ENCODE measurements at regions not wholly inside any gene's neighbourhood (a gene's known extent, or its start where the extent isn't known, plus 50 kb on each side); places are given as distances from the start of the nearest gene placed in this dataset.

DNA sequence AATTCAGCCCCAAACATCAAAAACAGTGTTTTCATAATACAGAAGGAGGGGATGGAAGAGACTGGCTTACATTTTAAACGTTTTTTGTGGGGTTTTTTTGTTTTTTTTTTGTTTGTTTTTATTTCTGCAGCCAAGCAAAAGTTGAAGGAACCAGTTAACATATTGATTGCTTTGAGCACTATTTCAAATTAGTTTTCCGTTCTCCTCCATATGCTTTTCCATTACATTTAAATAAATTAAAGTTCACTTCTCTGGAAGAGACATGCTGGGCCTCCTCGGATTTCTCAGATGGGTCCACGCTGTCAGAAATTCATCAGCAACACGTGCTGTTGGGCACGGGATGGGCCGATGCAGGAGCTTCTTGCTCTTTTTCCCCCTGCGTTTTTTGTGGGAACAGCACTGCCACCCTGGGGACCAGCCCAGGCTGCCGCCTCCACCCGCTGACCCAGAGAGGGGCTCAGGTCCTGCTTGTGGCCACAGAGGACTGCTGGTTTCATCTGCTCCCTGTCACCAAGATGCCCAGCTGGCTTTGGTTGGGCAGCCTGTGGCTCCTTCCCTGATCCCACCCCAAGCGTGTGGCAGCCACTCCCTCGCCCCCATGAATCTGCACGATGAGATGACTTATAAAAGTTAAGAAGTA lies 67.7 kb upstream of the CHST15 start:
- no peaks in the 10 kb centered on the region for H3K36me3 ChIP-seq (ENCODE audit: control insufficient read depth in 2 of 2, extremely low read depth in 1 of 2, insufficient read depth in 2 of 2, low read length in 2 of 2)
- no peaks in the 10 kb centered on the region for H3K4me1 ChIP-seq (ENCODE audit: control insufficient read depth, extremely low read depth, insufficient read depth, low read length)
- H3K9me3 ChIP-seq (ENCODE audit: control insufficient read depth, low read depth, low read length): no peaks in the 10 kb centered on the region
- no peak overlapping the region for H3K4me2 ChIP-seq (ENCODE audit: control insufficient read depth, extremely low read depth, insufficient read depth, low read depth, low read length)
- no peaks in the 10 kb centered on the region for H3K9me1 ChIP-seq (ENCODE audit: control insufficient read depth, extremely low read depth, insufficient read depth, low read length)
- FAIRE-seq: no peak
- H3K79me2 ChIP-seq (ENCODE audit: control insufficient read depth, insufficient read depth, low read length): no peaks in the 10 kb centered on the region
- dilution Hi-C loops (cut with MboI; ENCODE audit: extremely low pct_ligation_motif_present, low sequenced_read_pairs): no loop called here
- no peak overlapping the region for H2AFZ ChIP-seq (ENCODE audit: control insufficient read depth, low read length)
- no peak overlapping the region for H3K27ac ChIP-seq (ENCODE audit: control insufficient read depth, insufficient read depth, low read length)
- no peak overlapping the region for H3K9ac ChIP-seq (ENCODE audit: control insufficient read depth, extremely low read depth, insufficient read depth, low read length)
- no peak for DNase-seq (ENCODE audit: low read depth, low spot score)
- no peak for TF ChIP-seq EZH2 (IDR thresholded peaks at IDR 0.05; ENCODE audit: low read length)
- TF ChIP-seq, protein P1, sequence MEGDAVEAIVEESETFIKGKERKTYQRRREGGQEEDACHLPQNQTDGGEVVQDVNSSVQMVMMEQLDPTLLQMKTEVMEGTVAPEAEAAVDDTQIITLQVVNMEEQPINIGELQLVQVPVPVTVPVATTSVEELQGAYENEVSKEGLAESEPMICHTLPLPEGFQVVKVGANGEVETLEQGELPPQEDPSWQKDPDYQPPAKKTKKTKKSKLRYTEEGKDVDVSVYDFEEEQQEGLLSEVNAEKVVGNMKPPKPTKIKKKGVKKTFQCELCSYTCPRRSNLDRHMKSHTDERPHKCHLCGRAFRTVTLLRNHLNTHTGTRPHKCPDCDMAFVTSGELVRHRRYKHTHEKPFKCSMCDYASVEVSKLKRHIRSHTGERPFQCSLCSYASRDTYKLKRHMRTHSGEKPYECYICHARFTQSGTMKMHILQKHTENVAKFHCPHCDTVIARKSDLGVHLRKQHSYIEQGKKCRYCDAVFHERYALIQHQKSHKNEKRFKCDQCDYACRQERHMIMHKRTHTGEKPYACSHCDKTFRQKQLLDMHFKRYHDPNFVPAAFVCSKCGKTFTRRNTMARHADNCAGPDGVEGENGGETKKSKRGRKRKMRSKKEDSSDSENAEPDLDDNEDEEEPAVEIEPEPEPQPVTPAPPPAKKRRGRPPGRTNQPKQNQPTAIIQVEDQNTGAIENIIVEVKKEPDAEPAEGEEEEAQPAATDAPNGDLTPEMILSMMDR (optimal IDR thresholded peaks at IDR 0.05 in 1 of 3, IDR thresholded peaks at IDR 0.05 in 1 of 3, conservative IDR thresholded peaks at IDR 0.05 in 1 of 3; ENCODE audit: extremely low read depth in 1 of 3, insufficient read depth in 2 of 3, low read length in 3 of 3): no peak
- H4K20me1 ChIP-seq (ENCODE audit: control insufficient read depth, extremely low read depth, insufficient read depth, low read length): no peaks in the 10 kb centered on the region
- no peak overlapping the region for H3K4me3 ChIP-seq (ENCODE audit: control insufficient read depth in 2 of 3, extremely low read depth in 1 of 3, insufficient read depth in 2 of 3, low read depth in 1 of 3, low read length in 3 of 3)
- peaks cover 3% of the 10 kb centered on the region for H3K27me3 ChIP-seq (ENCODE audit: control insufficient read depth, extremely low read depth, insufficient read depth, low read length)

- FAIRE-seq (no peak), DNase-seq (ENCODE audit: low read depth, low spot score) (no peak)
- Histone ChIP-seq H3K79me2 (ENCODE audit: control insufficient read depth, insufficient read depth, low read length) (no peaks in the 10 kb centered on the region), H3K27me3 (ENCODE audit: control insufficient read depth, extremely low read depth, insufficient read depth, low read length) (peaks cover 3% of the 10 kb centered on the region), H2AFZ (ENCODE audit: control insufficient read depth, low read length) (no peak overlapping the region), H3K9me1 (ENCODE audit: control insufficient read depth, extremely low read depth, insufficient read depth, low read length) (no peaks in the 10 kb centered on the region), H3K27ac (ENCODE audit: control insufficient read depth, insufficient read depth, low read length) (no peak overlapping the region), H3K4me1 (ENCODE audit: control insufficient read depth, extremely low read depth, insufficient read depth, low read length) (no peaks in the 10 kb centered on the region), H4K20me1 (ENCODE audit: control insufficient read depth, extremely low read depth, insufficient read depth, low read length) (no peaks in the 10 kb centered on the region), H3K4me2 (ENCODE audit: control insufficient read depth, extremely low read depth, insufficient read depth, low read depth, low read length) (no peak overlapping the region), H3K9ac (ENCODE audit: control insufficient read depth, extremely low read depth, insufficient read depth, low read length) (no peak overlapping the region), H3K4me3 (ENCODE audit: control insufficient read depth in 2 of 3, extremely low read depth in 1 of 3, insufficient read depth in 2 of 3, low read depth in 1 of 3, low read length in 3 of 3) (no peak overlapping the region), H3K9me3 (ENCODE audit: control insufficient read depth, low read depth, low read length) (no peaks in the 10 kb centered on the region), H3K36me3 (ENCODE audit: control insufficient read depth in 2 of 2, extremely low read depth in 1 of 2, insufficient read depth in 2 of 2, low read length in 2 of 2) (no peaks in the 10 kb centered on the region)
- TF ChIP-seq EZH2 (IDR thresholded peaks at IDR 0.05; ENCODE audit: low read length): no peak
- TF ChIP-seq, protein P1 (optimal IDR thresholded peaks at IDR 0.05 in 1 of 3, IDR thresholded peaks at IDR 0.05 in 1 of 3, conservative IDR thresholded peaks at IDR 0.05 in 1 of 3; ENCODE audit: extremely low read depth in 1 of 3, insufficient read depth in 2 of 3, low read length in 3 of 3): no peak
- dilution Hi-C loops (cut with MboI; ENCODE audit: extremely low pct_ligation_motif_present, low sequenced_read_pairs): no loop called here
Measured at GRCh38 chr10:124160176-124160575, 66.8 kb upstream of the CHST15 start.
